ENCODE measurements at regions not wholly inside any gene's neighbourhood (a gene's known extent, or its start where the extent isn't known, plus 50 kb on each side); places are given as distances from the start of the nearest gene placed in this dataset.

GRCh38 chr2:16106619-16107018 lies 166.3 kb downstream of the MYCN start:
- TF ChIP-seq CTCF (IDR thresholded peaks at IDR 0.05; ENCODE audit: control insufficient read depth, extremely low read depth, insufficient read depth), result no peak
- no peak overlapping the region for H3K4me3 ChIP-seq (ENCODE audit: low read depth, low read length)
- DNase-seq (ENCODE audit: low read depth), result no peak

GRCh38 chr2:16105669-16106281 lies 165.4 kb downstream of the MYCN start:
- DNase-seq (ENCODE audit: low read depth), result no peak
- TF ChIP-seq CTCF (IDR thresholded peaks at IDR 0.05; ENCODE audit: control insufficient read depth, extremely low read depth, insufficient read depth), result no peak
- H3K4me3 ChIP-seq (ENCODE audit: low read depth, low read length), result no peak overlapping the region

GRCh38 chr2:16104949-16105668 lies 164.8 kb downstream of the MYCN start:
- DNase-seq (ENCODE audit: low read depth), result no peak
- no peak for TF ChIP-seq CTCF (IDR thresholded peaks at IDR 0.05; ENCODE audit: control insufficient read depth, extremely low read depth, insufficient read depth)
- no peak overlapping the region for H3K4me3 ChIP-seq (ENCODE audit: low read depth, low read length)

- no peak for TF ChIP-seq CTCF (IDR thresholded peaks at IDR 0.05; ENCODE audit: control insufficient read depth, extremely low read depth, insufficient read depth)
- no peak overlapping the region for H3K4me3 ChIP-seq (ENCODE audit: low read depth, low read length)
- peak; percentile 58 for DNase-seq (ENCODE audit: low read depth)
Measured at GRCh38 chr2:16104315-16104948, 164.1 kb downstream of the MYCN start.

- TF ChIP-seq CTCF (IDR thresholded peaks at IDR 0.05; ENCODE audit: control insufficient read depth, extremely low read depth, insufficient read depth), result no peak
- DNase-seq (ENCODE audit: low read depth), result no peak
- no peak overlapping the region for H3K4me3 ChIP-seq (ENCODE audit: low read depth, low read length)
Measured at GRCh38 chr2:16103614-16104314, 163.4 kb downstream of the MYCN start.

- no peak overlapping the region for H3K4me3 ChIP-seq (ENCODE audit: low read depth, low read length)
- no peak for TF ChIP-seq CTCF (IDR thresholded peaks at IDR 0.05; ENCODE audit: control insufficient read depth, extremely low read depth, insufficient read depth)
- DNase-seq (ENCODE audit: low read depth), result no peak
Measured at GRCh38 chr2:16102976-16103380, 162.6 kb downstream of the MYCN start.

All from LNCaP clone FGC (cell line).